Stimulated activated CD4-positive, alpha-beta T cell treated with anti-CD3 and anti-CD28 coated beads, Interleukin-12 subunit alpha, Interleukin-12 subunit beta, amount 100 ng/mL, for 24 hours (primary cell): ENCODE measurements at regions not wholly inside any gene's neighbourhood (a gene's known extent, or its start where the extent isn't known, plus 50 kb on each side); places are given as distances from the start of the nearest gene placed in this dataset.

Experiments used
- DNase-seq, 2 experiments: peaks; one replicate each; pipeline ENCODE4 v3.0.0-alpha.2; 2020; ENCODE audit warnings: low read depth in 2 of 2

DNA sequence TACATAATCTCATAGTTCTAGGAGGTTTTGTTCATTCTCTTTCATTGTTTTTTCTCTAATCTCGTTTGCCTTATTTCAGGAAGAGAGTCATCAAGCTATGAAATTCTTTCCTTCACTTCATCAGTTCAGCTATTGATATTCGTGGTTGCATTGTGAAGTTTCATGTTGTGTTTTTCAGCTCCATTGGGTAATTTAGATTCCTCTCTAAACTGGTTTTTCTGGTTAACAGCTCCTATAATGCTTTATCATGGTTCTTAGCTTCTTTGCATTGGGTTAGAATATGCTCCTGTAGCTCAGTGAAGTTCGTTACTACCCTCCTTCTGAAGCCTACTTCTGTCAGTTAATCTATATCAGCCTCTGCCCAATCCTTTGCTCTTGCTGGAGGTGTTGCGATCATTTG, 69.4 kb upstream of the CD96 start:
- no peak for DNase-seq

GRCh38 chr3:111473550-111473949, 68.4 kb upstream of the CD96 start:
- no peak for DNase-seq

GRCh38 chr3:111476701-111477100, 65.3 kb upstream of the CD96 start:
- DNase-seq: no peak

GRCh38 chr3:111480091-111480490, 61.9 kb upstream of the CD96 start:
- no peak for DNase-seq

DNA sequence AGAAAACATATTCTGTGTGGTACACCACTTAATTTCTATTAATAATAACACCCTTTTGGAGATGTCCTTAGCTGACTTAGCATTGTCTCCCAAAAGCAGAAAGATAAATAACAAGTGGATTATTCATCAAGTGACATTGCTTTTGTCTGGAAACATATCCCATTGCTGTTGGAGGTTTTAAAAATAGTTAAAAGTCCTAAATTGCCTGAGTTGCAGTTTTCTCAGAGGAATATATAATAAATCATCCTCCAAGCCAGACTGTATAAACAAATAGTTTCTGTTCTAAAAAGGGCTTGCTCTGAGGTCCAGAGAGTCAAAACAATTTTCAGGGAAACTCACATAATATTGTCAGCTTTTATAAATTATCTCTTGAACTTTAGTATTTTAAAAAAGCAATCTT, 60.4 kb upstream of the CD96 start:
- no peak for DNase-seq

GRCh38 chr3:111482574-111482973, 59.4 kb upstream of the CD96 start:
- no peak for DNase-seq

DNA sequence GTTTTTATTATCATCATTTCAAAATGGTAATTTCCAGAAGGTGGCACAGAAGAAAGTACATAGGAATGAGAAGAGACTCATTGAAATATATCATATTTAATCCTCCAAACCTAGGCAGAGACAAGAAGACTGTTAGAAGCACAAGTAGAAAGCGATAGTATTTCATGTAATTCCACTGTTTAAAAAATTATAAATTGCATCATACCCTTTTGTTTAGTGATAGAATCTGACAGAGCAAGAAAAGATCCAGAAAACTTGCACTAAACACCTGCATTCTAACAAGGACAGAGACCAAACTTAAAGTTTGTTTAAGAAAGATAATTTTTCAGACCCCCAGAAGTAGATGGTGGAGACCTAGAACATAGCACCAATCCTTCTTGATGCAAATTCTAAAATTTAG, 56.9 kb upstream of the CD96 start:
- no peak for DNase-seq
